ENCODE measurements at regions not wholly inside any gene's neighbourhood (a gene's known extent, or its start where the extent isn't known, plus 50 kb on each side); places are given as distances from the start of the nearest gene placed in this dataset.

GRCh38 chr1:95409901-95410300, 175.9 kb downstream of the RWDD3 start:
- TF ChIP-seq CTCF (IDR thresholded peaks at IDR 0.05), result no peak
- no peak for TF ChIP-seq EP300 (IDR thresholded peaks at IDR 0.05)
